Lung (tissue), 11 donors: ENCODE measurements at regions not wholly inside any gene's neighbourhood (a gene's known extent, or its start where the extent isn't known, plus 50 kb on each side); places are given as distances from the start of the nearest gene placed in this dataset.

Experiments used
- ATAC-seq: fragments of 200-7000 bp; cut with Tn5 transposase; one replicate; pipeline ENCODE4 v1.9.1; 2020; ENCODE audit warnings: moderate number of reproducible peaks; ENCODE audit not compliant: insufficient read depth, low FRiP score
- DNase-seq, 3 donors: peaks; one replicate each; pipeline ENCODE4 v3.0.0-alpha.2; 2013 to 2017
- H3K27ac ChIP-seq, 2 donors: one replicate each; pipeline ENCODE4 v1.5.1; 2013; ENCODE audit warnings: mild to moderate bottlenecking in 2 of 2, moderate library complexity in 2 of 2, control low read depth in 1 of 2, inconsistent platforms in 1 of 2, low read depth in 1 of 2, low read length in 1 of 2
- H3K27me3 ChIP-seq, 3 donors: one replicate each; pipeline ENCODE4 v1.5.1; 2013; ENCODE audit warnings: low read length in 2 of 3; ENCODE audit not compliant: control insufficient read depth in 3 of 3, insufficient read depth in 3 of 3
- H3K36me3 ChIP-seq, 4 donors: one replicate each; pipeline ENCODE4 v1.5.1; 2013; ENCODE audit warnings: low read length in 4 of 4, mild to moderate bottlenecking in 1 of 4, moderate library complexity in 1 of 4; ENCODE audit not compliant: control insufficient read depth in 4 of 4, insufficient read depth in 4 of 4
- H3K4me1 ChIP-seq, 5 donors: one replicate each; pipeline ENCODE4 v1.5.1; 2013; ENCODE audit warnings: low read length in 5 of 5, mild to moderate bottlenecking in 2 of 5, moderate library complexity in 1 of 5; ENCODE audit not compliant: control insufficient read depth in 5 of 5, insufficient read depth in 5 of 5
- H3K4me3 ChIP-seq: one replicate; pipeline ENCODE4 v1.5.1; 2013; ENCODE audit warnings: mild to moderate bottlenecking, control low read depth, moderate library complexity
- H3K9ac ChIP-seq, 2 donors: one replicate each; pipeline ENCODE4 v1.5.1; 2013; ENCODE audit warnings: low read length in 2 of 2, control low read depth in 1 of 2; ENCODE audit not compliant: insufficient read depth in 1 of 2
- H3K9me3 ChIP-seq, 4 donors: one replicate each; pipeline ENCODE4 v1.5.1; 2013; ENCODE audit warnings: low read length in 3 of 4, mild to moderate bottlenecking in 1 of 4, moderate library complexity in 1 of 4; ENCODE audit not compliant: control insufficient read depth in 4 of 4, insufficient read depth in 3 of 4
- WGBS, 2 donors: extraction: QIAGEN DNeasy Blood & Tissue Kit; methylation state at CpG; one replicate each; pipeline ENCODE4 v1.1.7; 2013; 5-methylcytosine and 5-hydroxymethylcytosine counted together
- TF ChIP-seq, protein P1 (sequence below): IDR thresholded peaks from 2 replicates; pipeline ENCODE4 v1.5.1; 2012; ENCODE audit warnings: mild to moderate bottlenecking; ENCODE audit errors: control extremely low read depth, extremely low read depth
- donor health status: control.
- donor health status: control.
- donor health status: Bipolar disorder and iron deficiency.
- donor health status: healthy.
- donor health status: DM: yes; HTN: yes; CAD: no.

DNA sequence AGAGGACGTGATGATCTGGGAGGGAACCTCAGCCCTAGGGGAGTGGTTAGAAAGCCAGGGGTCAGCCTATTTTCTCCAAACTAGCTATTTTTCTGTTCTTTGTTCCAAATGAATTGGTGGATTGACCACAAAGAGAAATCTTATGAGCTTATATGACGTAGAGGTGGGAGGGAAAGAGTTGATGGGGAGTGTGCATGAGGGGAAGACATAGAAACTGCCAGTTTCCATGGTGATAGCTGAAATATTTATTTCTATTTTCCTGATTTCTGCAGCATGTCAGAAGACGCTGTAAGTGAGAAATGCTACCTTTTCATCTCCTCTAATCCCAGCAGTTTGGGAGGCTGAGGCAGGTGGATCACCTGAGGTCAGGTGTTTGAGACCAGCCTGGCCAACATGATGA, 51.4 kb upstream of the CISTR start:
- no peak overlapping the region for H3K27ac ChIP-seq
- no peak overlapping the region for H3K4me3 ChIP-seq
- TF ChIP-seq, protein P1, sequence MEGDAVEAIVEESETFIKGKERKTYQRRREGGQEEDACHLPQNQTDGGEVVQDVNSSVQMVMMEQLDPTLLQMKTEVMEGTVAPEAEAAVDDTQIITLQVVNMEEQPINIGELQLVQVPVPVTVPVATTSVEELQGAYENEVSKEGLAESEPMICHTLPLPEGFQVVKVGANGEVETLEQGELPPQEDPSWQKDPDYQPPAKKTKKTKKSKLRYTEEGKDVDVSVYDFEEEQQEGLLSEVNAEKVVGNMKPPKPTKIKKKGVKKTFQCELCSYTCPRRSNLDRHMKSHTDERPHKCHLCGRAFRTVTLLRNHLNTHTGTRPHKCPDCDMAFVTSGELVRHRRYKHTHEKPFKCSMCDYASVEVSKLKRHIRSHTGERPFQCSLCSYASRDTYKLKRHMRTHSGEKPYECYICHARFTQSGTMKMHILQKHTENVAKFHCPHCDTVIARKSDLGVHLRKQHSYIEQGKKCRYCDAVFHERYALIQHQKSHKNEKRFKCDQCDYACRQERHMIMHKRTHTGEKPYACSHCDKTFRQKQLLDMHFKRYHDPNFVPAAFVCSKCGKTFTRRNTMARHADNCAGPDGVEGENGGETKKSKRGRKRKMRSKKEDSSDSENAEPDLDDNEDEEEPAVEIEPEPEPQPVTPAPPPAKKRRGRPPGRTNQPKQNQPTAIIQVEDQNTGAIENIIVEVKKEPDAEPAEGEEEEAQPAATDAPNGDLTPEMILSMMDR = no peak
- no peak for ATAC-seq
- H3K4me1 ChIP-seq = no peaks in the 10 kb centered on the region
- WGBS, 2 donors = 61 to 78% methylated on average over 3 of the region's 3 CpGs
- H3K9me3 ChIP-seq = no peaks in the 10 kb centered on the region
- H3K9ac ChIP-seq = no peak overlapping the region
- H3K27me3 ChIP-seq = peaks cover 0 to 15% (median 5%) of the 10 kb centered on the region in 3 donors
- DNase-seq = no peak
- H3K36me3 ChIP-seq = no peaks in the 10 kb centered on the region

DNA sequence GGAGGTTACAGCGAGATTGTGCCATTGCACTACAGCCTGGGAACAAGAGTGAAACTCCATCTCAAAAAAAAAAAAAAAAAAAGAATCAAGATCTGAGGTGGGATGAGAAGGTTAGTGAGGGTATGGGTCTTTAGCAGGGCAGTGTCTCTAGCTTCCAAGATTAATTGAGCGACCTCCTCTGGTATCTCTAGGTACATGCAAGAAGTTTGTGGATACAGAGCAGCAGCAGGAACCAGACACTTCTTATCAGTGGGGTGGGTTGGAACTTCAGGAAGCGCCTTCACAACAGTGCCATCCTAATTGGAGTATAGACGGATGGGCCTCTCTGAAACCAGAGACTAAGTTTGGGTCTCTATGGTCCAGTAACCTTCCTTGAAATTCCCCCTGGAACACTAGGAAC, 51.9 kb upstream of the CISTR start:
- TF ChIP-seq, protein P1 = no peak

DNA sequence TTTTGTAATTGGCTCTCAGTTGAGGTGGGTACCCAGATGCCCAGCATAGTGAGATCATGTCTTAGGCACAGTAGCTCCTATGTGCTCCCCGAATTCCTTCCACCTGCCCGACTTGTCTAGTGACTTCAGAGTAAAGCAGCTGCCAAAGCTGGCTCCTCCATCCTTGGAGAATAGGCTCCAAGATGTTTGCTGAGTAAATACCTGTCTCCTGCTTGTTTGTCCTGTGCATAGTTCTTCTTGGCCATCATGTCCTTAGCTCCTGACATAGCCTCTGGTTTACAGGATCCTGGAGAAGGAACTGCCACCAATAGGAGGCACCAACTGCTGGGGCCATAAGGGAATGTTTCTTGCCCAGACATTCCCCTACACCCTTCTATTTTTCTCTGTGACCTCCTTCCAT, 52.6 kb upstream of the CISTR start:
- Histone ChIP-seq H3K27ac (no peak overlapping the region), H3K27me3 (peaks cover 0 to 15% (median 3%) of the 10 kb centered on the region in 3 donors), H3K4me3 (no peak overlapping the region), H3K9me3 (no peaks in the 10 kb centered on the region), H3K4me1 (no peaks in the 10 kb centered on the region), H3K36me3 (no peaks in the 10 kb centered on the region), H3K9ac (no peak overlapping the region)
- ATAC-seq (peak; percentile 32), DNase-seq (peak; percentile 6 to 46 (median 37))
- TF ChIP-seq, protein P1 = no peak
- WGBS, 2 donors = 64 to 78% methylated on average over 2 of the region's 2 CpGs

More for the DNA sequence above, 51.9 kb upstream of the CISTR start:
- Histone ChIP-seq H3K27ac (no peak overlapping the region), H3K4me3 (no peak overlapping the region), H3K36me3 (no peaks in the 10 kb centered on the region), H3K9ac (no peak overlapping the region), H3K9me3 (no peaks in the 10 kb centered on the region), H3K27me3 (peaks cover 0 to 15% (median 5%) of the 10 kb centered on the region in 3 donors), H3K4me1 (no peaks in the 10 kb centered on the region)
- DNase-seq (no peak), ATAC-seq (no peak)
- 74 to 79% methylated on average over 4 of the region's 4 CpGs for WGBS, 2 donors

DNA sequence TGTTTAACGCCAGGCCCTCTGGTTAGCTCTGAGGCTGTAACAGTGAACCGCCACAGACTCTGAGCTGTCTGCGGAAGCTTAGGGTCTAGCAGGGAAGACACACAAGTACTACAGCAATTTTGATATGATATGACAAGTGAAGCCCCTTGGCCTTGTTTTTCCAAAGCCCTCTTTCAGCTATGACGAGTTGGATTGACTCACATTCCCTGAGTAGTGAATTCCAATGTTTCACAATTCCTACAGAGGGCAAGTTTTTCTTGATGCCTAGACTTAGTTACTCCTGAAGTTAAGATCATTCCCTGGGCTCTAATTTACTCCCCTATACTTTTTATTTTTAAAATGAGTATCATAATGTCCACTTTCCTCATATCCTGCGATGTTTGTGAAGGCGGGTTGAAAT, 53.3 kb upstream of the CISTR start:
- no peaks in the 10 kb centered on the region for H3K36me3 ChIP-seq
- H3K27ac ChIP-seq = no peak overlapping the region
- ATAC-seq (no peak), DNase-seq (no peak)
- TF ChIP-seq, protein P1 = no peak
- peaks cover 0 to 15% (median 0%) of the 10 kb centered on the region in 3 donors for H3K27me3 ChIP-seq
- H3K9ac ChIP-seq = no peak overlapping the region
- WGBS, 2 donors = 86 to 90% methylated on average over 6 of the region's 6 CpGs
- H3K4me1 ChIP-seq = no peaks in the 10 kb centered on the region
- H3K9me3 ChIP-seq = no peaks in the 10 kb centered on the region
- no peak overlapping the region for H3K4me3 ChIP-seq
